ENCODE measurements at regions not wholly inside any gene's neighbourhood (a gene's known extent, or its start where the extent isn't known, plus 50 kb on each side); places are given as distances from the start of the nearest gene placed in this dataset.
"Not testable (repeated sequence)": the region's sequence is repeated elsewhere in the genome, so short reads cannot be mapped to it uniquely, and the experiment has no call there.

GRCh38 chr7:150035769-150036168, 162.0 kb downstream of the ATP6V0E2 start:
- not testable (repeated sequence) for TF ChIP-seq EZH2 (IDR thresholded peaks at IDR 0.05; ENCODE audit: borderline replicate concordance); CTCF (IDR thresholded peaks at IDR 0.05; ENCODE audit: poor library complexity); EZH2phosphoT487 (IDR thresholded peaks at IDR 0.05; ENCODE audit: low read depth, severe bottlenecking, unreplicated experiment)

Measured in hepatocyte (in vitro differentiated cells).